GM21447 (cell line): ENCODE measurements at regions not wholly inside any gene's neighbourhood (a gene's known extent, or its start where the extent isn't known, plus 50 kb on each side); places are given as distances from the start of the nearest gene placed in this dataset.
"Not testable (repeated sequence)": the region's sequence is repeated elsewhere in the genome, so short reads cannot be mapped to it uniquely, and the experiment has no call there.

Experiments used
- ATAC-seq: cut with Tn5 transposase; IDR thresholded peaks from one replicate; pipeline ENCODE4 v1.9.1; 2021; ENCODE audit not compliant: unreplicated experiment

- no peak for ATAC-seq
Measured at GRCh38 chr4:27343411-27343810, 482.8 kb downstream of the STIM2 start.

GRCh38 chr4:27350161-27350560, 489.5 kb downstream of the STIM2 start:
- no peak for ATAC-seq

- no peak for ATAC-seq
Measured at GRCh38 chr4:27357283-27357682, 496.6 kb downstream of the STIM2 start.

- ATAC-seq = no peak
Measured at GRCh38 chr4:27358269-27358668, 497.6 kb downstream of the STIM2 start.

GRCh38 chr4:27360131-27360530, 499.5 kb downstream of the STIM2 start:
- ATAC-seq = no peak

DNA sequence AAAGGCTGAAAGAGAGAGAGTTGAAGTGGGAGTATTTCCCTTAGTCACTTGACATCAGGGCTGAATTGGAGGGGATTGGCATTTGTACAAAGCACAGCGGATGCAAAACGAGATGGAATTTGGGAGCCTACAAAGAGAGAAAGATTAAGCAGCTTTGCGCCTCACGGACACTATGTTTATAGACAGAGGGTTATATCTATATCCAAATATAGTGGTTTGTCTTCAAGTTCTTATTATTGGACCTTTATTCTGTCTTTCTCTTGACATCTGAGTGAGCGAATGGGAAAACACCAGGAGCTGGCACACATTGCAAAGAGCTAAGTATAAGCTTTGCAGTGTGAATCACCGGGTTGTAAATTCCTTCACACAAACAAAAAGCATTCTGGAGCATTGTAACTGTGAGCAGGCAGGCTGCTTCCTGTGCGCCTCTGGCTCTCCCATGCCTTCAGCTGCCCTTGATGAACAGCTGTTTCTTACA, 500.2 kb downstream of the STIM2 start:
- ATAC-seq = no peak

DNA sequence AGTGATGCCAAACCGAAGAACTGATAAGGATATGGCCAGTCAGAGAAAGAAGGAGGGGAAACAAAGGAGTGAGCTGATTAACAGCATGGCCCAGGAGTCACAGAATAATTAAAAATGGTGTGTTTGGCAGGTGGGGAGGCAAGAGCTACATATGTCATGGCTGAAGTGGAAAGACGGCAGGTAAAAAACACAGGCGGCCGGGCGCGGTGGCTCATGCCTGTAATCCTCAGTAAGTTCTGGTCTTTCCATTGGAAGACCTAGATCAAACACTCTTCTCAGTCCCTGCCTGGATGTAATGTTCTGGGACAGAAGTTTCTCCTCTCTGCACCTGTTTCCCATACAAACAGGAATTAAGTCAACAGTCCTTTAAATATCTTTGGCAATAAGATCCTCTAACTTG, 503.9 kb downstream of the STIM2 start:
- no peak for ATAC-seq

DNA sequence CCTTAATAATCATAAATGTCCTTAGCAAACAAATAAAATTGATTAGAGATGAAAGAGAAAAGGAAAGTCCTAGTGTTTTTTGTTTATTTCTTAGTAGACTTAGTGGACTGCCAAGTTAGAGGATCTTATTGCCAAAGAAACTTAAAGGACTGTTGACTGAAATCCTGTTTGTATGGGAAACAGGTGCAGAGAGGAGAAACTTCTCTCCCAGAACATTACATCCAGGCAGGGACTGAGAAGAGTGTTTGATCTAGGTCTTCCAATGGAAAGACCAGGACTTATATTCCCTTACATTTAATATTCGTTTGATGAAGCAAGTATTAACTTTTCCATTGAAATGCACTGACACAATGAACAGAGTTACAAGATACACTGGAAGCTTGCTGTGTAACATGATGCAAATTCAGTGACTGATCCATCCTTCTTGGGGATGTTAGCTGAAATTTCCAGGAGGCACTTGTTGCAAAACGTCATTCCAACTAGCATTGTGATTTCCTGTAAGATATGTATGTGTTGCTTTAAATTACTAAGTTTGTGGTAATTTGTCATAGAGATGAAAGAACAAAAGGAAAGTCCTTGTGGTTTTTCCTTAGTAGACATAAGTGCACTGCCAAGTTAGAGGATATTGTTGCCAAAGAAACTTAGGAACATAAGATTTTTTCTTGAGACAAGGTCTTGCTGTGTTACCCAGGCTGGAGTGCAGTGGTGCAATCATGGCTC, 505.6 kb downstream of the STIM2 start:
- ATAC-seq = no peak

GRCh38 chr4:27368781-27369180, 508.1 kb downstream of the STIM2 start:
- ATAC-seq = no peak

GRCh38 chr4:27381815-27382214, 521.2 kb downstream of the STIM2 start:
- ATAC-seq = no peak

DNA sequence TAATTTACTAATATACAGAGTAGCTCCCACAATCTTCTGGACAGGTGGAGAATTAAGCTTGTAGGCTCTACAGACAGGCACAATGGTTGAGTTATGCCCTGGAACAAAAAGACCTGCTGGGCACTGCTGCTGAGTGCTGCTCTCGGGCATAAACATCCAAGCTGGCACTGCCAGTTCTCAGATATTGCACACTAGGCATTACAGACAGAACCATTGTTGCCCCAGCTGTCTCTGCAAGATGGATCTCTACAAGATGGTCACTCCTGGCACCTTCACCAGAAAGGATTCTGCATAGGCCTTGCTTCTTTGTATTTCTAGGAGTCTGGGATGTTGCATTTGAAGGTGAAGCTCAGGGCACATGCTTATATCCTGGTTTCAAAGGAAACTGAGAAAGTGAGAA, 527.1 kb downstream of the STIM2 start:
- ATAC-seq = no peak

DNA sequence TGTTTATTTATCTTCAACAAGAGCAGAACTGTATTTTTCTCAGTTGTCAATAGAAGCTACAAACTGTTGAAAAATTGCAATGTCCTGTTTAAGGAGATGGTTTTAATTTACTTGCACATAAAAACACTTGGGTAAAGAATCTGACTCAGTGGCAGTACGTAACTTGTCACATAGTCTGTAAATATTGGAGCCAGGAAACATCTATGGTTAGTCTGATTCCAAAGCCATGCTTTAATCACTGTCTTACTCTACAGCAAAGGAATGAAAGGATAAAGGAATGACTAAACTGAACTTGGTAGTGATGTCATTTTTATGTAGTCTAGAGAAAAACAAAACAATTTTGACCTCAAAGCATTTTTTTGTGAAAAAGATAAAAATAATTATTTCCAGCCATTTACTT, 537.2 kb downstream of the STIM2 start:
- ATAC-seq = no peak

DNA sequence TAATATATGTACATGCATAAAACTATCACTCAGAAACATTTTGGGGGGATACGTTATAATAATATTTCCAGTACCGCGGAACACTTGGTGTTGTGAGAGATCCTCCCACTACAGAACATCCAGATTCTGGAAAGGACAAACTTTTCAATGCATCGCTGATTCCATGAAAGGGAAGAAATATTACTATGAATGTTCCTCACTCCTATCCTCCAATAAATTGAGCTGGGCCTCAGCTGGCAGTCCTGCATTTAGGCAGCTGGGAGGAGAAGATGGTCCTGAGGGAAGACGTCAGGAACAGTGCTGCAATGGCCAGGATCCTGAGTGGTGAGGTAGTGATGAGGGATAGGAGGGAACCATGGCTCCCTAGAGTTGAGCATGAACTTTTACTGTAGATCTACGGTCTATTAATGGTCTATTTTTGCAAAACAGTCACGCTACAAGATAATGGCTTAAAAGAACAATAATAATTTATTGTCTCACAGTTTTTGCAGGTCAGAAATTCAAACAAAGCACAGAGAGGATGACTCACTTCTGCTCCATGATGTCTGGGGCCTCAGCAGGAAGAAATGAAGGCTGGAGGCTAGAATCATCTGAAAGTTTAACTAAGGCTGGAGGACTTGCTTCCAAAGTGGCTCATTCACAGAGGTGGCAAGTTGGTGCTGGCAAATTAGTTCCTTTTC, 538.1 kb downstream of the STIM2 start:
- ATAC-seq = no peak

DNA sequence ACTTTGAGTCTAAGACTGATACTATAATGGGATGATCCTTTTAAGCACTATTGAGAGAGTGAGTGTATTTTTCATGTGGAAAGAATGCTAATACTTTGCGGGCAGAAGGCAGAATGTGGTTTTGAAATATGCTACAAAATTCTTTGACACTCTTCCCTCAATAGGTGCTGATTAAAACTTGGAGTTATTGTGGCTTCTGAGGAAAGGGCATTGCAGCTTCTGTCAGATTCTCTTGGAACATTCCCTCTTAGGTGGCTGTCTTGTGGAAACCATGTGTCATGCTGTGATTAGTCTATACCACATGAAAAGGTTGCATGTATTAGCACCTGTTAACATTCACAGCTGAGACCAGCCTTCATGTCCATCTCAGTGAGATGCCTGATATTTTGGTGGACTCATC, 547.0 kb downstream of the STIM2 start:
- ATAC-seq = no peak

DNA sequence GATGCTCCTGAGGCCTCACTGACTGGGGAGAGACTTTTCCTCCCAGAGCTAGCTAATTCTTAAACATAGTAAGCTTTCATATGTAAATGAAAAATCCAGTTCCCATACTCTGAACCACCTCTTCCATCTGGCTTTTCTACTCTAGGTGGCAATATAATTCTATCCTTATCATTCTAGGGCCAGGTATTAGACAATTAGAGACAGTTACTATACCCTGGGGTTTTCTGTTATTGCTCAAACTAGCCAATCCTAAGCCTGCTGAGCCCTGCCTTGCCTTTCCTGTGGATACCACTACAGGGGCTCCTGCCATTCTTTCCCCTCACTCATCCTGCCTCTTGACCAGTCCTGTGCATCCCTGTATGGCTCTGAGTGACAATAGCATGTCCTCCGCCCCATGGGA, 552.0 kb downstream of the STIM2 start:
- ATAC-seq = no peak

DNA sequence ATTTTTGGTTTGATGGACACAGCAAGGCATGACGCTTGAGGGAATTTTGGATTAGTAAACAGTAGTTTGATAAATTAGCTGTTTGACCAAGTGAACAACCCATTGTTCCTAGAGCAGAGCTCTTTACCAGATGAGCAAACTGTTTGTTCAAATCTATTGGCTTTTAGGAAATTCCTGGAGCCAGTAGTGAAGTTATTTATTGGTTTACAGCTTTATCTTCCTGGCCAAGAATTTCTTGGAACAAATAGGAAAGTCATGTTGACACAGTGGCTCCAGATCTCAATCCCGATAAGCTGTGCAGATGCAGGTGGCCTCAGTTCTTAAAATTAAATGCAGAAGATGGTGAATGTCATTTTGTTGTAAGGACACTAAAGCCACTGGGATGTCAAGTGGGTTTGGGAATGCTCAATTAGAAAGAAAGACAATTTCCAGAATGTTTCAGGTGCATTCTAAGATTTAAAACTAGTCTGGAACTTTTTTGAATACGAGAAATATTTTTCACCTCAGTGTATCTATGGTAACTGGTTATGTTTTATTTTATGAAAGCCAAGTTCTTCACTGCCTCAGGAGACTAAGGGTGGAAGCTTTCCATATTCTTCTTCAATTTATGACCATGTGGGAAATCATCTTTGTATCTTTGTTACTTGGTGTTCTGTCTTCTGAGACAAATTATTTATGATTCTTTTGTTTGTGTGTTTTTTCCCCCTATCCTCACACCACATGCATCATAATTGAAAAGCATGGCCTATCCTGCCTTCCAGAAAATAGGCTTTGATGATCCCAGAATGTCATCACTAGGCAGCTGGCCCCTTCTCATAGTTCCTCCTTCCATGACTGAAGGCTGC, 554.5 kb downstream of the STIM2 start:
- ATAC-seq = no peak

DNA sequence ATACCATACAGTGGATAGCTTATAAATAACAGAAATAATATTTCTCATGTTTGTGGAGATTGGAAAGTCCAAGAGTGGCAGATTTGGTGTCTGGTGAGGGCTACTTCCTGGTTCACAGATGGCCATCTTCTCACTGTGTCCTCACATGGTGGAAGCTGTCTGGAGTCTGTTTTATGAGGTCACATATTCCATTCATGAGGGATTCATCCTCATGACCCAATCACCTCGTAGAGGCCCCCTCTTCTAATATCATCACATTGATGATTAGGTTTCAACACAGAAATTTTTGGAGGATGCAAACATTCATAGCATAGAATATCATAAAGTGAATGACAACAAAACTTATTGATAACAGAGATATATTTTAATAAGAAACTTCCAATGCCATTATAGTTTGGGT, 568.0 kb downstream of the STIM2 start:
- ATAC-seq = no peak

- ATAC-seq = no peak
Measured at GRCh38 chr4:27429364-27429871, 568.8 kb downstream of the STIM2 start.

GRCh38 chr4:27442146-27442545, 581.5 kb downstream of the STIM2 start:
- no peak for ATAC-seq

DNA sequence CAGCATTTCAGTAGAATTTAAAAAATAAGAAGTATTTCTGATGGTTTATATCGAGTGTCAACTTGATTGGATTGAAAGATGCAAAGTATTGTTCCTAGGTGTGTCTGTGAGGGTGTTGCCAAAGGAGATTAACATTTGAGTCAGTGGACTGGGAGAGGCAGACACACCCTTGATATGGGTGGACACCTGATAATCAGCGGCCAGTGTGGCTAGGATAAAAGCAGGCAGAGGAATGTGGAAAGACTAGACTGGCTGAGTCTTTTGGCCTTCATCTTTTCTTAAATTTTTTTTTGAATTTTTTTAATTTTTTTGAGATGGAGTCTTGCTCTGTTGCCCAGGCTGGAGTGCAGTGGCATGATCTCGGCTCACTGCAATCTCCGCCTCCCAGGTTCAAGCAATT, 582.0 kb downstream of the STIM2 start:
- ATAC-seq = not testable (repeated sequence)

GRCh38 chr4:27463816-27464215, 603.2 kb downstream of the STIM2 start:
- no peak for ATAC-seq

- no peak for ATAC-seq
Measured at GRCh38 chr4:27467351-27467750, 606.7 kb downstream of the STIM2 start.
